ENCODE measurements at regions not wholly inside any gene's neighbourhood (a gene's known extent, or its start where the extent isn't known, plus 50 kb on each side); places are given as distances from the start of the nearest gene placed in this dataset.

GRCh38 chr1:87942165-87942564 is 613.5 kb downstream of the LMO4 start:
- Mint-ChIP-seq H3K9me3 (no peaks in the 10 kb centered on the region), H3K27ac (no peak overlapping the region), H3K27me3 (ENCODE audit: insufficient read depth) (peaks cover 5% of the 10 kb centered on the region), H3K4me3 (no peak overlapping the region), H3K4me1 (peaks cover 17% of the 10 kb centered on the region), H3K36me3 (ENCODE audit: low read depth) (no peaks in the 10 kb centered on the region)
- Histone ChIP-seq H3K27ac (ENCODE audit: low read depth, low read length) (no peak overlapping the region), H3K27me3 (ENCODE audit: control insufficient read depth, insufficient read depth, low read length, poor library complexity, severe bottlenecking) (no peaks in the 10 kb centered on the region), H3K36me3 (ENCODE audit: control insufficient read depth, insufficient read depth, low read length) (no peaks in the 10 kb centered on the region), H3K4me1 (ENCODE audit: control insufficient read depth, insufficient read depth, low read length) (peaks cover 2% of the 10 kb centered on the region), H3K9ac (ENCODE audit: extremely low read depth, low read length, poor library complexity, severe bottlenecking) (no peak overlapping the region), H3K9me3 (ENCODE audit: control insufficient read depth, low read length) (no peaks in the 10 kb centered on the region), H3K4me3 (ENCODE audit: low read length) (no peak overlapping the region)
- no peak for TF ChIP-seq CTCF (conservative IDR thresholded peaks at IDR 0.05)
- DNase-seq: no peak
- 50 to 70% methylated on average over 1 of the region's 1 CpG for WGBS, 2 experiments (ENCODE audit: insufficient coverage in 1 of 2, insufficient read length in 1 of 2)

GRCh38 chr1:87949711-87950110 is 621.0 kb downstream of the LMO4 start:
- no peaks in the 10 kb centered on the region for H3K9me3 ChIP-seq (ENCODE audit: control insufficient read depth, low read length)
- no peak overlapping the region for H3K9ac ChIP-seq (ENCODE audit: extremely low read depth, low read length, poor library complexity, severe bottlenecking)
- no peak for TF ChIP-seq CTCF (conservative IDR thresholded peaks at IDR 0.05)
- WGBS, 2 experiments (ENCODE audit: insufficient coverage in 1 of 2, insufficient read length in 1 of 2): 67 to 74% methylated on average over 1 to 3 of the region's 3 CpGs
- no peak overlapping the region for H3K27ac Mint-ChIP-seq
- H3K27me3 ChIP-seq (ENCODE audit: control insufficient read depth, insufficient read depth, low read length, poor library complexity, severe bottlenecking): no peaks in the 10 kb centered on the region
- H3K27ac ChIP-seq (ENCODE audit: low read depth, low read length): no peak overlapping the region
- no peaks in the 10 kb centered on the region for H3K4me1 ChIP-seq (ENCODE audit: control insufficient read depth, insufficient read depth, low read length)
- no peak overlapping the region for H3K4me3 Mint-ChIP-seq
- H3K9me3 Mint-ChIP-seq: no peaks in the 10 kb centered on the region
- no peaks in the 10 kb centered on the region for H3K36me3 Mint-ChIP-seq (ENCODE audit: low read depth)
- no peaks in the 10 kb centered on the region for H3K4me1 Mint-ChIP-seq
- H3K36me3 ChIP-seq (ENCODE audit: control insufficient read depth, insufficient read depth, low read length): no peaks in the 10 kb centered on the region
- no peak overlapping the region for H3K4me3 ChIP-seq (ENCODE audit: low read length)
- DNase-seq: no peak
- H3K27me3 Mint-ChIP-seq (ENCODE audit: insufficient read depth): peaks cover 2% of the 10 kb centered on the region

DNA sequence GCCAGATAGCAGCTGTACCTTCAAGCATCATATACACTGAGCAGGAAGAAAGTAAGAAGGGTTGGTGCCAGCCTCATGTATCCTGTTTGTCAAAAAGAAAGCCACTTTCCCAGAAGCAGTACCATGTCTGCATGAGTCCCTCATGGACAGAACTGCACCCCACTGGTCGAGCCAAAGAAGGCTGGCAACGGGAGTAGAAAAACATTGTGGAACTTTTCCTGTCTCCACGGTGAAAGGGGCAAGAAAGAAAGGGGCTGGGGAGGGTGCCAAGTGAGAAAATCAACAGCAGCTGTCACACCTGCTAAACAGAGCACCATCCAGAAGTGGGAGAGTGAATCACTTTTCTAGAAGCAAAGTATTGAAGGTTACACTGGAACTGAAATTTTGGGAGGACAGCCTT is 621.7 kb downstream of the LMO4 start:
- H3K27me3 ChIP-seq (ENCODE audit: control insufficient read depth, insufficient read depth, low read length, poor library complexity, severe bottlenecking): no peaks in the 10 kb centered on the region
- no peaks in the 10 kb centered on the region for H3K4me1 Mint-ChIP-seq
- H3K4me3 ChIP-seq (ENCODE audit: low read length): no peak overlapping the region
- DNase-seq: no peak
- H3K36me3 ChIP-seq (ENCODE audit: control insufficient read depth, insufficient read depth, low read length): no peaks in the 10 kb centered on the region
- H3K9me3 ChIP-seq (ENCODE audit: control insufficient read depth, low read length): no peaks in the 10 kb centered on the region
- H3K27ac ChIP-seq (ENCODE audit: low read depth, low read length): no peak overlapping the region
- no peak overlapping the region for H3K4me3 Mint-ChIP-seq
- H3K4me1 ChIP-seq (ENCODE audit: control insufficient read depth, insufficient read depth, low read length): no peaks in the 10 kb centered on the region
- no peaks in the 10 kb centered on the region for H3K36me3 Mint-ChIP-seq (ENCODE audit: low read depth)
- no peak overlapping the region for H3K9ac ChIP-seq (ENCODE audit: extremely low read depth, low read length, poor library complexity, severe bottlenecking)
- H3K27ac Mint-ChIP-seq: no peak overlapping the region
- WGBS, 2 experiments (ENCODE audit: insufficient coverage in 1 of 2, insufficient read length in 1 of 2): 87% methylated on average over 3 of the region's 3 CpGs; no CpG with 5 or more reads in 1 of the 2 experiments
- no peaks in the 10 kb centered on the region for H3K9me3 Mint-ChIP-seq
- TF ChIP-seq CTCF (conservative IDR thresholded peaks at IDR 0.05): no peak
- peaks cover 2% of the 10 kb centered on the region for H3K27me3 Mint-ChIP-seq (ENCODE audit: insufficient read depth)
